ENCODE measurements at regions not wholly inside any gene's neighbourhood (a gene's known extent, or its start where the extent isn't known, plus 50 kb on each side); places are given as distances from the start of the nearest gene placed in this dataset.
"Not testable (repeated sequence)": the region's sequence is repeated elsewhere in the genome, so short reads cannot be mapped to it uniquely, and the experiment has no call there.

- no peak for DNase-seq (ENCODE audit: low read depth)
- no peak for TF ChIP-seq CTCF (IDR thresholded peaks at IDR 0.05; ENCODE audit: control insufficient read depth, insufficient read depth, low read depth, low read length, missing control alignments)
- H3K4me3 ChIP-seq (ENCODE audit: control insufficient read depth, low read depth, low read length): no peak overlapping the region
Measured at GRCh38 chr22:48627966-48628365, 1199.7 kb downstream of the BRD1 start.

GRCh38 chr22:48627203-48627602, 1200.5 kb downstream of the BRD1 start:
- TF ChIP-seq CTCF (IDR thresholded peaks at IDR 0.05; ENCODE audit: control insufficient read depth, insufficient read depth, low read depth, low read length, missing control alignments): no peak
- no peak for DNase-seq (ENCODE audit: low read depth)
- no peak overlapping the region for H3K4me3 ChIP-seq (ENCODE audit: control insufficient read depth, low read depth, low read length)

GRCh38 chr22:48624401-48624800, 1203.3 kb downstream of the BRD1 start:
- H3K4me3 ChIP-seq (ENCODE audit: control insufficient read depth, low read depth, low read length): no peak overlapping the region
- no peak for DNase-seq (ENCODE audit: low read depth)
- no peak for TF ChIP-seq CTCF (IDR thresholded peaks at IDR 0.05; ENCODE audit: control insufficient read depth, insufficient read depth, low read depth, low read length, missing control alignments)

- no peak for DNase-seq (ENCODE audit: low read depth)
- no peak for TF ChIP-seq CTCF (IDR thresholded peaks at IDR 0.05; ENCODE audit: control insufficient read depth, insufficient read depth, low read depth, low read length, missing control alignments)
- no peak overlapping the region for H3K4me3 ChIP-seq (ENCODE audit: control insufficient read depth, low read depth, low read length)
Measured at GRCh38 chr22:48622891-48623545, 1204.7 kb downstream of the BRD1 start.

GRCh38 chr22:48621085-48621484, 1206.6 kb downstream of the BRD1 start:
- DNase-seq (ENCODE audit: low read depth): no peak
- TF ChIP-seq CTCF (IDR thresholded peaks at IDR 0.05; ENCODE audit: control insufficient read depth, insufficient read depth, low read depth, low read length, missing control alignments): no peak
- no peak overlapping the region for H3K4me3 ChIP-seq (ENCODE audit: control insufficient read depth, low read depth, low read length)

- not testable (repeated sequence) for H3K4me3 ChIP-seq (ENCODE audit: control insufficient read depth, low read depth, low read length); DNase-seq (ENCODE audit: low read depth)
Measured at GRCh38 chr22:48620460-48620859, 1207.2 kb downstream of the BRD1 start.

- DNase-seq (ENCODE audit: low read depth): no peak
- no peak overlapping the region for H3K4me3 ChIP-seq (ENCODE audit: control insufficient read depth, low read depth, low read length)
- no peak for TF ChIP-seq CTCF (IDR thresholded peaks at IDR 0.05; ENCODE audit: control insufficient read depth, insufficient read depth, low read depth, low read length, missing control alignments)
Measured at GRCh38 chr22:48619721-48620120, 1208.0 kb downstream of the BRD1 start.

Data from AG09309 (cell line).